ENCODE measurements at regions not wholly inside any gene's neighbourhood (a gene's known extent, or its start where the extent isn't known, plus 50 kb on each side); places are given as distances from the start of the nearest gene placed in this dataset.

GRCh38 chr5:135149956-135150723, 116.1 kb upstream of the PITX1 start:
- DNase-seq = no peak
- H3K36me3 ChIP-seq (replicated peaks; ENCODE audit: insufficient read depth, low read length) = no peaks in the 10 kb centered on the region
- no peak overlapping the region for H2AFZ ChIP-seq (ENCODE audit: low read length)
- no peaks in the 10 kb centered on the region for H3K4me1 ChIP-seq (ENCODE audit: low read length)
- no peak overlapping the region for H3K4me2 ChIP-seq (ENCODE audit: low read depth, low read length)
- H4K20me1 ChIP-seq (ENCODE audit: insufficient read depth, low read length) = no peaks in the 10 kb centered on the region
- no peak overlapping the region for H3K9ac ChIP-seq (ENCODE audit: low read length)
- no peaks in the 10 kb centered on the region for H3K9me2 ChIP-seq (replicated peaks; ENCODE audit: insufficient read depth, low read length)
- no peaks in the 10 kb centered on the region for H3F3A ChIP-seq (ENCODE audit: insufficient read depth, low read length)
- H3K79me2 ChIP-seq (ENCODE audit: low read length) = no peaks in the 10 kb centered on the region
- H3K27ac ChIP-seq (ENCODE audit: low read length) = no peak overlapping the region
- TF ChIP-seq CTCF (IDR thresholded peaks at IDR 0.05; ENCODE audit: low read length) (no peak), EZH2phosphoT487 (IDR thresholded peaks at IDR 0.05; ENCODE audit: low read length) (no peak), EZH2 (optimal IDR thresholded peaks at IDR 0.05; ENCODE audit: low read depth, low read length) (no peak)
- no peaks in the 10 kb centered on the region for H3K27me3 ChIP-seq (replicated peaks; ENCODE audit: insufficient read depth, low read length)
- H3K9me3 ChIP-seq (replicated peaks; ENCODE audit: insufficient read depth, low read length) = no peaks in the 10 kb centered on the region
- no peak overlapping the region for H3K4me3 ChIP-seq (ENCODE audit: low read length)

GRCh38 chr5:135149229-135149955, 115.4 kb upstream of the PITX1 start:
- H3K27ac ChIP-seq (ENCODE audit: low read length) = no peak overlapping the region
- H3K9me3 ChIP-seq (replicated peaks; ENCODE audit: insufficient read depth, low read length) = no peaks in the 10 kb centered on the region
- H3K4me3 ChIP-seq (ENCODE audit: low read length) = no peak overlapping the region
- TF ChIP-seq EZH2 (optimal IDR thresholded peaks at IDR 0.05; ENCODE audit: low read depth, low read length) (no peak), EZH2phosphoT487 (IDR thresholded peaks at IDR 0.05; ENCODE audit: low read length) (no peak), CTCF (IDR thresholded peaks at IDR 0.05; ENCODE audit: low read length) (no peak)
- H2AFZ ChIP-seq (ENCODE audit: low read length) = no peak overlapping the region
- H3K79me2 ChIP-seq (ENCODE audit: low read length) = no peaks in the 10 kb centered on the region
- no peak overlapping the region for H3K9ac ChIP-seq (ENCODE audit: low read length)
- H3K36me3 ChIP-seq (replicated peaks; ENCODE audit: insufficient read depth, low read length) = no peaks in the 10 kb centered on the region
- no peak for DNase-seq
- no peaks in the 10 kb centered on the region for H3K9me2 ChIP-seq (replicated peaks; ENCODE audit: insufficient read depth, low read length)
- no peak overlapping the region for H3K4me2 ChIP-seq (ENCODE audit: low read depth, low read length)
- no peaks in the 10 kb centered on the region for H4K20me1 ChIP-seq (ENCODE audit: insufficient read depth, low read length)
- no peaks in the 10 kb centered on the region for H3K27me3 ChIP-seq (replicated peaks; ENCODE audit: insufficient read depth, low read length)
- H3F3A ChIP-seq (ENCODE audit: insufficient read depth, low read length) = no peaks in the 10 kb centered on the region
- no peaks in the 10 kb centered on the region for H3K4me1 ChIP-seq (ENCODE audit: low read length)

GRCh38 chr5:135147294-135148090, 113.5 kb upstream of the PITX1 start:
- Histone ChIP-seq H3K9me2 (replicated peaks; ENCODE audit: insufficient read depth, low read length) (no peaks in the 10 kb centered on the region), H2AFZ (ENCODE audit: low read length) (no peak overlapping the region), H3K4me1 (ENCODE audit: low read length) (no peaks in the 10 kb centered on the region), H3K79me2 (ENCODE audit: low read length) (no peaks in the 10 kb centered on the region), H4K20me1 (ENCODE audit: insufficient read depth, low read length) (no peaks in the 10 kb centered on the region), H3K4me2 (ENCODE audit: low read depth, low read length) (no peak overlapping the region), H3K9ac (ENCODE audit: low read length) (no peak overlapping the region), H3K4me3 (ENCODE audit: low read length) (no peak overlapping the region), H3K27ac (ENCODE audit: low read length) (no peak overlapping the region), H3K9me3 (replicated peaks; ENCODE audit: insufficient read depth, low read length) (no peaks in the 10 kb centered on the region), H3K36me3 (replicated peaks; ENCODE audit: insufficient read depth, low read length) (no peaks in the 10 kb centered on the region), H3K27me3 (replicated peaks; ENCODE audit: insufficient read depth, low read length) (no peaks in the 10 kb centered on the region), H3F3A (ENCODE audit: insufficient read depth, low read length) (no peaks in the 10 kb centered on the region)
- DNase-seq = no peak
- TF ChIP-seq EZH2phosphoT487 (IDR thresholded peaks at IDR 0.05; ENCODE audit: low read length) (no peak), CTCF (IDR thresholded peaks at IDR 0.05; ENCODE audit: low read length) (no peak)
